HEK293T (cell line): ENCODE measurements at regions not wholly inside any gene's neighbourhood (a gene's known extent, or its start where the extent isn't known, plus 50 kb on each side); places are given as distances from the start of the nearest gene placed in this dataset.

Experiments used
- CTCF ChIA-PET: fragments of 350-600 bp; formaldehyde crosslinking; extraction: SDS; loops from one replicate; lab custom pipeline; 2021; ENCODE audit warnings: antibody characterized with exemption, inconsistent platforms; lab: Yijun Ruan, JAX
- POLR2A ChIA-PET: fragments of 350-600 bp; formaldehyde crosslinking; extraction: SDS; loops from one replicate; lab custom pipeline; 2020; ENCODE audit warnings: antibody characterized with exemption, inconsistent platforms; lab: Yijun Ruan, JAX
- DNase-seq: peaks from one replicate; pipeline ENCODE4 v3.0.0; 2012; ENCODE audit warnings: mixed read lengths; ENCODE audit errors: extremely low spot score
- ARNT ChIP-seq: fragments of 450-650 bp; IDR thresholded peaks from 2 replicates; pipeline ENCODE4 v1.6.1; 2017; ENCODE audit warnings: mild to moderate bottlenecking
- BHLHE40 ChIP-seq: fragments of 450-650 bp; IDR thresholded peaks from 2 replicates; pipeline ENCODE4 v1.6.1; 2016; ENCODE audit warnings: mild to moderate bottlenecking, moderate library complexity, borderline replicate concordance
- CTBP1 ChIP-seq: fragments of 450-650 bp; IDR thresholded peaks from 2 replicates; pipeline ENCODE4 v1.6.1; 2016; ENCODE audit warnings: borderline replicate concordance
- ELF4 ChIP-seq: fragments of 450-650 bp; IDR thresholded peaks from 2 replicates; pipeline ENCODE4 v1.6.1; 2017; ENCODE audit warnings: antibody characterized with exemption
- FOXA1 ChIP-seq: fragments of 450-650 bp; IDR thresholded peaks from 2 replicates; pipeline ENCODE4 v1.6.1; 2016; ENCODE audit warnings: mild to moderate bottlenecking
- FOXK2 ChIP-seq: fragments of 450-650 bp; IDR thresholded peaks from 2 replicates; pipeline ENCODE4 v1.6.1; 2016; ENCODE audit warnings: mild to moderate bottlenecking
- FOXM1 ChIP-seq: fragments of 450-650 bp; IDR thresholded peaks from 2 replicates; pipeline ENCODE4 v1.6.1; 2017; ENCODE audit warnings: mild to moderate bottlenecking, borderline replicate concordance
- HDGF ChIP-seq: fragments of 450-650 bp; IDR thresholded peaks from 2 replicates; pipeline ENCODE4 v1.6.1; 2017; ENCODE audit warnings: antibody characterized with exemption, borderline replicate concordance
- L3MBTL2 ChIP-seq: fragments of 450-650 bp; conservative IDR thresholded peaks from 2 replicates; pipeline ENCODE4 v1.6.1; 2016; ENCODE audit warnings: mild to moderate bottlenecking
- LEF1 ChIP-seq: fragments of 450-650 bp; IDR thresholded peaks from 2 replicates; pipeline ENCODE4 v1.6.1; 2017; ENCODE audit warnings: mild to moderate bottlenecking, borderline replicate concordance
- NFRKB ChIP-seq: fragments of 450-650 bp; IDR thresholded peaks from 2 replicates; pipeline ENCODE4 v1.6.1; 2016; ENCODE audit warnings: mild to moderate bottlenecking, moderate library complexity
- PKNOX1 ChIP-seq: fragments of 450-650 bp; IDR thresholded peaks from 2 replicates; pipeline ENCODE4 v1.6.1; 2016
- SP1 ChIP-seq: fragments of 450-650 bp; IDR thresholded peaks from 2 replicates; pipeline ENCODE4 v1.6.1; 2017
- SUZ12 ChIP-seq: fragments of 450-650 bp; IDR thresholded peaks from 2 replicates; pipeline ENCODE4 v1.6.1; 2016; ENCODE audit warnings: mild to moderate bottlenecking
- TARDBP ChIP-seq: fragments of 450-650 bp; IDR thresholded peaks from 2 replicates; pipeline ENCODE4 v1.6.1; 2016
- ZNF384 ChIP-seq: fragments of 450-650 bp; IDR thresholded peaks from 2 replicates; pipeline ENCODE4 v1.6.1; 2016

GRCh38 chr15:39362821-39363561 is 217.9 kb upstream of the THBS1 start:
- TF ChIP-seq BHLHE40 (no peak), HDGF (no peak), ZNF384 (no peak), LEF1 (no peak)
- POLR2A ChIA-PET, result no interaction called here
- CTCF ChIA-PET, result no interaction called here
- DNase-seq, result no peak

- DNase-seq, result no peak
- TF ChIP-seq FOXA1, result no peak
- TF ChIP-seq ELF4, result no peak
- TF ChIP-seq CTBP1, result no peak
- no peak for TF ChIP-seq FOXM1
- no peak for TF ChIP-seq ARNT
- TF ChIP-seq NFRKB, result no peak
- no peak for TF ChIP-seq SP1
- ChIA-PET CTCF (no interaction called here), POLR2A (no interaction called here)
Observed at GRCh38 chr15:39363761-39364586, 216.9 kb upstream of the THBS1 start.

GRCh38 chr15:39364721-39365120 is 216.2 kb upstream of the THBS1 start:
- POLR2A ChIA-PET, result no interaction called here
- CTCF ChIA-PET, result no interaction called here
- DNase-seq, result no peak
- no peak for TF ChIP-seq FOXA1
- TF ChIP-seq PKNOX1, result no peak
- TF ChIP-seq FOXK2, result no peak
- TF ChIP-seq HDGF, result no peak
- no peak for TF ChIP-seq BHLHE40
- TF ChIP-seq NFRKB, result no peak
- no peak for TF ChIP-seq CTBP1
- no peak for TF ChIP-seq SUZ12
- TF ChIP-seq FOXM1, result no peak

- no peak for DNase-seq
- ChIA-PET POLR2A (no interaction called here), CTCF (no interaction called here)
- TF ChIP-seq ELF4 (no peak), LEF1 (no peak), ARNT (no peak), L3MBTL2 (no peak), FOXM1 (no peak), NFRKB (no peak), FOXA1 (no peak), SUZ12 (no peak), FOXK2 (no peak), BHLHE40 (no peak), PKNOX1 (no peak), TARDBP (no peak), HDGF (no peak), ZNF384 (no peak), SP1 (no peak), CTBP1 (no peak)
Observed at GRCh38 chr15:39365161-39365560, 215.7 kb upstream of the THBS1 start.

GRCh38 chr15:39365873-39366272 is 215.0 kb upstream of the THBS1 start:
- DNase-seq, result no peak
- CTCF ChIA-PET, result no interaction called here
- TF ChIP-seq ZNF384 (no peak), ELF4 (no peak), HDGF (no peak), NFRKB (no peak), TARDBP (no peak), FOXA1 (no peak), LEF1 (no peak), SUZ12 (no peak)
- POLR2A ChIA-PET, result no interaction called here

- CTCF ChIA-PET, result no interaction called here
- POLR2A ChIA-PET, result no interaction called here
- DNase-seq, result no peak
- TF ChIP-seq FOXM1 (no peak), ZNF384 (no peak), FOXK2 (no peak), PKNOX1 (no peak), LEF1 (no peak), L3MBTL2 (no peak), SUZ12 (no peak), BHLHE40 (no peak), FOXA1 (no peak), TARDBP (no peak), CTBP1 (no peak), SP1 (no peak), ELF4 (no peak), NFRKB (no peak), ARNT (no peak), HDGF (no peak)
Observed at GRCh38 chr15:39367596-39367995, 213.3 kb upstream of the THBS1 start.

- POLR2A ChIA-PET, result no interaction called here
- CTCF ChIA-PET, result no interaction called here
- DNase-seq, result no peak
- TF ChIP-seq NFRKB, result no peak
- no peak for TF ChIP-seq FOXK2
- no peak for TF ChIP-seq SP1
- TF ChIP-seq SUZ12, result no peak
Observed at GRCh38 chr15:39369768-39370167, 211.1 kb upstream of the THBS1 start.
